HG02642 (cell line): ENCODE measurements at regions not wholly inside any gene's neighbourhood (a gene's known extent, or its start where the extent isn't known, plus 50 kb on each side); places are given as distances from the start of the nearest gene placed in this dataset.

Source experiments
- ATAC-seq: cut with Tn5 transposase; IDR thresholded peaks from one replicate; pipeline ENCODE4 v1.9.1; 2021; ENCODE audit warnings: mild to moderate bottlenecking; ENCODE audit not compliant: unreplicated experiment, poor library complexity

DNA sequence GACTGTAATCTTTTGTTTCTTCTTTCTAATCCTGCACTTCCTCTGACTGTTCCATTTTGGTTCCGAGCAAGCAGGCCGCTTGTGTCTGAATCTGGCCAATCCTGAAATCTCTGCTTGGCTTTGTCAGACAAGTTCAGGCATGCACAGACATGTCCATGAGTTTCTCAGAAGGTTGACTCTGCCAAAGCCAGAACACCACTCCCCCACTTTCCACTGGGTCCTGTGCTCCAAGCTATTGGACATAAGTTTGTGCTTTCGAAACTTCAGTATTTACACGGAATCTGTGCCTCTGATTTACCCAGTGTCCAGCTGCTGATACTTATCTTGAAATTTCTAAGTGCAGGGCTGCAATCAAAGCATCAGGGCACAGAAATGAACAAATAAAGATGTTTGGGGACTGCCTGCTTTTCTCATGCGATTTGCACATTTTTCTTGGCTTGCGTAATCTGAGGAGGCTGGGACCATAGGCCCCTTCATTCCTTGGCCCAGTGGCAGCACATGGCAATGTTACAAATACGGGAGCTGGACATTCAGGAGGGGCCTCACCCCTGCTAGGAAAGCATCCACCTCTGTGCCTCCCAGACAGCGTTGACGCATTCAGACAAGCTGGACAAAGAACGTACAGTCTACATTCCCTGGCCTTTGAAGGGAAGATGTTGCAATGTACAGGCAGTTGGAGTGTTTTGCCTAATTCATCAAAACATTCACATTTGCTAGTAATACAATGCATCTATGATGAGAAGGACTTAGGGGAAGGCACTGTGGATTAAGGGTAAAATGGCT lies 209.2 kb upstream of the PAPPA start:
- ATAC-seq, result no peak

GRCh38 chr9:115945009-115945431 lies 208.6 kb upstream of the PAPPA start:
- no peak for ATAC-seq

GRCh38 chr9:115946530-115946929 lies 207.1 kb upstream of the PAPPA start:
- no peak for ATAC-seq

DNA sequence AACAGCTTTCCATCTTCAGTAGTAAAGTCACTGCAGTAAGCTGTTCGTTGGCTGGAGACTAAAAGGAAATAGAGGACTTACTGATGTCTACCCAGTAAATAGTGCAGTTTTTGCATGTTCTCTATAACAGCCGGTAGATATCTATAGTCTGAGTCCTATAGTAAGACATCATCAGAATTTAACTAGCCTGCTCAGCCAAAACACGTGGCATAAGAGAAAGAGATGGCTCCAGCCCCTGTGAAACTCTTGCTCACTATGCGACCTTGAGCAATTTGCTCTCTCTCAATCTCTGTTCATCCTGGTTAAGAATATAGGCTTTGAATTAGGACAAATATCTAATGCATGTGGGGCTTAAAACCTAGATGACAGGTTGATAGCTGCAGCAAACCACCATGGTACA lies 201.6 kb upstream of the PAPPA start:
- ATAC-seq, result no peak

DNA sequence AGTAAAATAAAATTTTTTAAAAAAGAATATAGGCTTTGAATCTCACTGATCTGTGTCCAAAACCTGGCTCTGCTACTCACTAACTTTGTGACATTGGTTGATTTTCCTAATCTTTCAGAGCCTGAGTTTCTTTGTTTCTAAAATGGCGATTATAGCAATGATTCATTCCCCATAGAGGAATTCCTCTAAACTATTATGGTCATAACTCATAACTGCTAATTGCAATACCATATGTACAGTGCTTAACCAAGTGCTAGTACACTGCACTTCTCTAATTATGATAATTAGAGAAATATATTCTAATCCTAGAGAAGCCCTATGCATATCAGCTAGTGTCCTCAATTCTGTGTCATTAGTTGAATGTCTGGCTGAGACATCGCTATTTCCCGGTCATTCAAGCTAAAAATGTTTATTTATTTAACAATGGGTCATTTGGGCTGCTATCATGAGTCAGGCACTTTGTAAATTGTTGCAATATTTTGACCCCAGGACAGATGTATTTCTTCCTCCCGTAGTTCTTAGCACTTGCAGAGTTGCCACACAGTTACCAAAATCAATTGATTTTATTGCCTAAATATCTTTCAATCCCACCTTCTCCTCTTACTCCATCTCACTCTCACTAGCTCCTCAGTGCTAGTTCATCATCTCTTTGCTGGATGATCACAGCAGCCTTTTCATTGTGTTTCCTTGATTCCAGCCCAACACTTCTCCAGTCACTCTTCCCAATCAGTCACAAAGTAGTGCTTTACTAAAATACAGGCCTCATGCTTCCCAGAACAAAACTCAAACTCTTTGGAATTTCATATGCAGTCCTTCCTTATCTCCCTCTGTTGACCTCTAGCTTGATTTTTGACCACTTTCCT lies 200.9 kb upstream of the PAPPA start:
- ATAC-seq, result no peak

DNA sequence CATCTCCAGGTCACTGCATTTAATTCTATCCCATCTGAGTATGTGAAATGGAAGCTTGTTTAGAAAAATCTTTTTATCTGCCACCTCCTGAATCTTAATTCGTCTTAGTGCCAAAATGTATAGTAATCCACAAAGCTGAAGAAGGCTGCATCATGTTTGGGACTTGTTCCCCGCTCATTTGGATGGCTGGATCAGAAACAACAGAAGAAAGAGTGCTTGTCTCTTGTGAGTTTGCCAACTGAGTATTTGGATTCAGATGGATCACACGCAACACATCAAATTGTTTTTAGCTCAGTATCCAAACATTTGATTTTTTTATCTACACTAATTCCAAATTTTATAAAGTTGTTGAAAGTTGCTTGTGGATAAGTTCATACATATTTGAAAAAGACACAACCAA lies 197.2 kb upstream of the PAPPA start:
- ATAC-seq, result no peak

GRCh38 chr9:115957585-115957984 lies 196.0 kb upstream of the PAPPA start:
- no peak for ATAC-seq

DNA sequence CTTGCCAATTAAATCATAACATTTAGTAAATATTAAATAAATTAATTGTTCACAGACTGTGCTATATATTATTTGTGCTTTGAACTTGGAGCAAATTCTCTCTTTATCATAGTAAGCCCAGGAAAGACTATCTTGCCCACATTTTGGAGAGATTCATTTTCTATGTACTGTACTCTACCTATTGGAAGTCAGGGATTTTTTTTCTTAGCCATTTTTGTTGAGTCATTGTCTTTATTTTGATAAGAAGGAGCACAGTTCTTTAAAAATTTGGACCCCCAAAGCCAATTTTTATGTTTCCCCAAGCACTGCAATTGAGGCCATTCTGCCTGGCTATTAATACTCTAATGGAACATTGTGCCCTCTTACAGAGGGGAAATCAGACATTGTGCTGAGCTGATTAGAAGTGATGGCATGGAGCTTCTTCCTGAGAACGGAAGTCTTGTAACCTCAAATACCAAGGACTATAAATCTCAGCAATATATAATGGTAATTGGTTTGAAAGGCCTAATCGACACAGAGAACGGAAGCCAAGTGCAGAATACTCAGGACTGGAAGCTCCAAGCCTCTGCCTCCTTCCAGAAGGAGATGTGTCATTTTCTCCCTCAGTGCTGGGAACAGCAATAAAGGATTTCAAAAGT lies 188.8 kb upstream of the PAPPA start:
- no peak for ATAC-seq

- ATAC-seq, result no peak
Measured at GRCh38 chr9:115966660-115967059, 186.9 kb upstream of the PAPPA start.

- no peak for ATAC-seq
Measured at GRCh38 chr9:115969096-115969495, 184.5 kb upstream of the PAPPA start.

DNA sequence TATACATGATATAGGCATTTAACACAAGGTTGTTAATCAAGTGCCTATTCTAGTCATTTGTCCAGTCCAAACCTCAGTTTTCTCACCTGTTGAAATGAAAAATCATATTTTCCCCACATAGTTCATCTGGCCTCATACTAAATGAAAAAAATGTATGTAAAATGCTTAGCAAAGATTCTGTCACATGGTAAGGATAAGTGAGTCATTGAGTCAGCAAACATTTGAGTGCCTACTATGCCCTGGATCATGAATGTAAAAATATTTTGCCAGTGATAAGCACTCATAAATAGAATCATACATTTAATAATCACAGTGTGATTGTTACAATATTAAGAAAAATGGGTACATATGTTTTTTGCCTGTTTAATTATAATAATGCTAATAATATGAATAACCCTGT lies 181.2 kb upstream of the PAPPA start:
- ATAC-seq, result no peak

DNA sequence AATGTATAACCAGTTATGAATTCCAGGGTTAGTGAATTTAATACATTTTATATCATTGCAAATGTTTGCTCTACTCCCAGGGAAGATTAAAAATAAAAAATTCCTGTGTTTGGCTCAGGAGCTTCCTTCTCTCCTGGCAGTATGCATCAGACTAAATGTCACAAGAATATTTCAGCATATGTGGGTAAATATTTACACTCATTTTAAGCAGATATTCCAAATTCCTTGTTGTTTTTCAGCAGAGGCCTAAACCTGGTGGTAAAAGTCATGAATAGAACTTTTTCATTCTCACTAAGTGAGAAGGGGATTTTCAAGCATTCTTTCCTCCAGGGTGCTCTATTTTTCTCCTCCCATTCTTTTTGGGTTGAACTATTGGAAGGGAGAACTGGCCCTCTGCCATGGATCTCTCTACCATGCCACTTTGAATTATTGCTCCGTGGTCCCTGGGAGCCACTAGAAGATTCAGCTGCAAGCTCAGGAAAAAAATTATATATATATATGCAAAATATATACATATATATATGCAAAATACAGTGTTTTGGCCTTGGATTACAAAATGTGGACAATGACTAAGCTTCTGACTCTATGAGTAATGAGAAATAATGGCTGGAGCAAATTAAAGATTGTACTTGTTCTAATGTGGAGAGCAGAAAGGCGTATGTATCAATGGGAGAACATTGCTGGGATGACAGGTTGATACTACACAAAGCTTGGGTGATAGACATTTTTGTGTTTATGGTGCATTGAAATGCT lies 180.6 kb upstream of the PAPPA start:
- ATAC-seq, result no peak

DNA sequence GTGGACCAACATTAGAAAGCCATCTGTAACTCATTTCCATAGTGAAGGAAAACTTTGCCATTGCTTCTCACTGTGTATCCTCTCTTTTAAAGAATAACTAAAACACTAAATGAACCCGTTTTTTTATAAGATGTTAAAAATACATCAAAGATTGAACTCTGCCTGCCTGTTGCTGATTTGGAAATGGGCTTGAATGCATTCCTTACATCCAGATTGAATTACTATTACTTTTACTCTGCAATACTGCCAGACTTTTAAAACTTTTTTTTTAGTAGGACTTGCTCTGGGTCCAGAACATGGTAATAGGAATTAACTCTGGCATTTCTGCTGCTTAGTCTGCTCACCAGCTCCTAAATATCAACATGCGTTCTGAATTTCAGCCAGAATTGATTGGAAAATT lies 176.8 kb upstream of the PAPPA start:
- no peak for ATAC-seq

DNA sequence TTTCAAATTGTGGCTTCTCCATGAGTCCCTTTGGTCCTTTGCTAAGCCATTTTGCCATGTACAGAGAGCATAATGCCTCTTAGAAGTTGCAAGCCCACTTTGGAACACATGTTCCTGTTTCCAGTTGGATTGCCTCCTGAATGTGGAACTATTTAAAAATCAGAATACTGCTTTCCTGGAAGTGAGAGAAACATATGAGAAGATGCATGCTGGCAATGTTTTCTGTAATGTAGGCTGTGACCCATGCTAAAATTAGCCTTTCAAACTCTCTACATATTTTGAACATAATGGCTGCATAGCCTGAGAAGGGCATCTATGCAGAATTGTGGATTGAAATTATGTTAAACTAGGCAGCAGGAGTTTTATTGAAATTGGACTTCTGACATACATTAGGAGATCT lies 175.5 kb upstream of the PAPPA start:
- ATAC-seq, result no peak

- ATAC-seq, result no peak
Measured at GRCh38 chr9:115978659-115979096, 174.9 kb upstream of the PAPPA start.

GRCh38 chr9:115980054-115980453 lies 173.5 kb upstream of the PAPPA start:
- no peak for ATAC-seq

- no peak for ATAC-seq
Measured at GRCh38 chr9:115980502-115980901, 173.1 kb upstream of the PAPPA start.

GRCh38 chr9:115980976-115981375 lies 172.6 kb upstream of the PAPPA start:
- ATAC-seq, result no peak

GRCh38 chr9:115983366-115983765 lies 170.2 kb upstream of the PAPPA start:
- ATAC-seq, result no peak

GRCh38 chr9:115985657-115986056 lies 167.9 kb upstream of the PAPPA start:
- ATAC-seq, result no peak
